BJ (cell line): ENCODE measurements at regions not wholly inside any gene's neighbourhood (a gene's known extent, or its start where the extent isn't known, plus 50 kb on each side); places are given as distances from the start of the nearest gene placed in this dataset.

Experiments
- CTCF ChIA-PET: fragments of 350-600 bp; formaldehyde crosslinking; extraction: SDS; loops from one replicate; lab custom pipeline; 2021; ENCODE audit warnings: antibody characterized with exemption, inconsistent platforms; lab: Yijun Ruan, JAX
- POLR2A ChIA-PET: fragments of 300-600 bp; sonication (Branson Sonifier 250); formaldehyde crosslinking; extraction: SDS; loops from one replicate; lab custom pipeline; 2021; ENCODE audit warnings: antibody characterized with exemption; lab: Charles Lee
- DNase-seq: peaks from one replicate; pipeline ENCODE4 v3.0.0-alpha.2; 2011; ENCODE audit warnings: low read depth
- H3K27me3 ChIP-seq: 2 replicates; pipeline ENCODE4 v1.6.0; 2011; ENCODE audit warnings: low read length; ENCODE audit not compliant: control insufficient read depth, insufficient read depth
- H3K36me3 ChIP-seq: 2 replicates; pipeline ENCODE4 v1.5.1; 2011; ENCODE audit warnings: low read length; ENCODE audit not compliant: control insufficient read depth, insufficient read depth
- H3K4me3 ChIP-seq: 2 replicates; pipeline ENCODE4 v1.5.1; 2011; ENCODE audit warnings: low read depth, mild to moderate bottlenecking, control low read depth, low read length
- TF ChIP-seq, protein P1 (sequence below): IDR thresholded peaks from 2 replicates; pipeline ENCODE4 v1.5.1; 2011; ENCODE audit warnings: low read depth, mild to moderate bottlenecking, control low read depth, inconsistent platforms, low read length, moderate library complexity; ENCODE audit not compliant: insufficient read depth

GRCh38 chr11:113602483-113602882 is 103.6 kb downstream of the TMPRSS5 start:
- ChIA-PET CTCF (interaction anchor here (1.4 kb wide), 1 partner anchor 11 kb away, joined by 6 read pairs; no protein-coding TSS in a partner anchor), POLR2A (no interaction called here)
- Histone ChIP-seq H3K36me3 (no peaks in the 10 kb centered on the region), H3K4me3 (no peak overlapping the region), H3K27me3 (0 out of 2 replicates have a peak, but pooled peaks cover 1% of the 10 kb centered on the region)
- no peak for DNase-seq
- TF ChIP-seq, protein P1, sequence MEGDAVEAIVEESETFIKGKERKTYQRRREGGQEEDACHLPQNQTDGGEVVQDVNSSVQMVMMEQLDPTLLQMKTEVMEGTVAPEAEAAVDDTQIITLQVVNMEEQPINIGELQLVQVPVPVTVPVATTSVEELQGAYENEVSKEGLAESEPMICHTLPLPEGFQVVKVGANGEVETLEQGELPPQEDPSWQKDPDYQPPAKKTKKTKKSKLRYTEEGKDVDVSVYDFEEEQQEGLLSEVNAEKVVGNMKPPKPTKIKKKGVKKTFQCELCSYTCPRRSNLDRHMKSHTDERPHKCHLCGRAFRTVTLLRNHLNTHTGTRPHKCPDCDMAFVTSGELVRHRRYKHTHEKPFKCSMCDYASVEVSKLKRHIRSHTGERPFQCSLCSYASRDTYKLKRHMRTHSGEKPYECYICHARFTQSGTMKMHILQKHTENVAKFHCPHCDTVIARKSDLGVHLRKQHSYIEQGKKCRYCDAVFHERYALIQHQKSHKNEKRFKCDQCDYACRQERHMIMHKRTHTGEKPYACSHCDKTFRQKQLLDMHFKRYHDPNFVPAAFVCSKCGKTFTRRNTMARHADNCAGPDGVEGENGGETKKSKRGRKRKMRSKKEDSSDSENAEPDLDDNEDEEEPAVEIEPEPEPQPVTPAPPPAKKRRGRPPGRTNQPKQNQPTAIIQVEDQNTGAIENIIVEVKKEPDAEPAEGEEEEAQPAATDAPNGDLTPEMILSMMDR: no peak

GRCh38 chr11:113596658-113597057 is 109.5 kb downstream of the TMPRSS5 start:
- H3K36me3 ChIP-seq: no peaks in the 10 kb centered on the region
- no peaks in the 10 kb centered on the region for H3K27me3 ChIP-seq
- POLR2A ChIA-PET: no interaction called here
- no peak overlapping the region for H3K4me3 ChIP-seq
- CTCF ChIA-PET: no interaction called here
- DNase-seq: no peak
- TF ChIP-seq, protein P1: no peak

DNA sequence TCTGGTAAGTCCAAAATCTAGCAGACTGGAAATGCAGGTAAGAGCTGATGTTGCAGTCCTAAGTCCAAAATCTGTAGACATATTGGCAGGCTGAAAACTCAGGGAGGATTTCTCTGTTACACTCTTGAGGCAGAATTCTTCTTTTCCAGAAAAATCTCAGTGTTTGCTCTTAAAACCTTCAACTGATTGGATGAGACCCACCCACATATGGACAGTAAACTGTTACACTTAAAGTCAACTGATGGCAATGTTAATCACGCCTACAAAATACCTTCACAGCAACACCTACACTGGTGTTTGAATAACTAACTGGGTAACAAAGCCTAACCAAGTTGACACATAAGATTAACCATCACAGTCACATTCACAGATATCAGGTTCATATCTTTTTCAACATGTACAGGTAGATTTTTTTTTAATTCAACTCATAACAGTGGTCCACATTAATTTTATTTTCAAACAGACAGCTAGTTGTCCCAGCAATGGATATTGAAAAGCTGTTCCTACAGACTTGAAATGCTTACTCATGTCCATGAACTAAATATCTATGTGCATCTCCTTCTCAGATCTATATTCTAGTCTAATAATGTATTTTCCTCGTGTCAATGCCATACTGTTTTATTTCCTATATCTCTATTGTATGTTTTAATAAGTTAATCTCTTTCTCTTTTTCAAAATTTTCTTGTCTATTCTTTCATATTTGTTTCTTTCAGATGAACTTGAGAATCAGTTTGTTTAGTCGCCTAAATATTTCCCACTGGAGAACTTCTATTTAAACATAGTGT is 110.1 kb downstream of the TMPRSS5 start:
- CTCF ChIA-PET: no interaction called here
- no peak overlapping the region for H3K4me3 ChIP-seq
- H3K36me3 ChIP-seq: no peaks in the 10 kb centered on the region
- peaks cover 1% of the 10 kb centered on the region; the same call in 1 of the 2 replicates for H3K27me3 ChIP-seq
- POLR2A ChIA-PET: no interaction called here
- TF ChIP-seq, protein P1: no peak
- DNase-seq: no peak

DNA sequence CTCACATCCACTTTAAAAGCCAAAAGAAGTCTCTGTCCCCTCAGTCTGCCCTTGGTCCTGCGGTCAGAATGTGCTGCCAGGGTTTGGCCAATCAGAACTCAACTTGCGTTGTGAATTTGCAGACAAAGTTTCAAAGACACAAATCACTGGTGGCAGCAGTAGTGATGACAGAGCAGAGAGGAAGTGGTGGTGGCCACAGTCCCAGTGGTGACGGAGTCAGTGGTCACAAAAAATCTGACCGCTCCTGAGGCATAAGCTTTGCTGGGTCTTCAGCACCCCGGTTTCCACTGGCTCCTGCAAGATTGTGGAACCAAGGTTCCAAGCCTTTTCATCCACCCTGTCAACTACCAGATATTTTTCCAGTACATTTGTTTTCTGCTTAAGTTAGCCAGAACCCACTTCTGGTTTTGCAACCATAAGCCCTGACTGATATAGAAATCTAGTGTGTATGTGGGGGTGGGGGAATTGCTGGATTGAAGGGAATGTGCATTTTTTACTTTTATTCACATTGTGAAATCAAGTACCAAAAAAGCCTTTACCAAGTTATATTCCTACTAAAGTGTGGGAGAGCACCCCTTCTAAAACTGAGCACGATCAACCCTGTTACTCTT is 112.3 kb downstream of the TMPRSS5 start:
- ChIA-PET CTCF (no interaction called here), POLR2A (interaction anchor here (0.6 kb wide), 1 partner anchor 42 kb away, joined by 3 read pairs; no protein-coding TSS in a partner anchor)
- Histone ChIP-seq H3K27me3 (peaks cover 2% of the 10 kb centered on the region; the same call in 1 of the 2 replicates), H3K36me3 (no peaks in the 10 kb centered on the region), H3K4me3 (no peak overlapping the region)
- no peak for DNase-seq
- TF ChIP-seq, protein P1: no peak

- H3K4me3 ChIP-seq: no peak overlapping the region
- POLR2A ChIA-PET: no interaction called here
- DNase-seq: no peak
- CTCF ChIA-PET: interaction anchor here (1.8 kb wide), 1 partner anchor 12 kb away, joined by 6 read pairs; no protein-coding TSS in a partner anchor
- peaks cover 2% of the 10 kb centered on the region; the same call in 1 of the 2 replicates for H3K27me3 ChIP-seq
- no peaks in the 10 kb centered on the region for H3K36me3 ChIP-seq
- TF ChIP-seq, protein P1: no peak
Measured at GRCh38 chr11:113591117-113591516, 115.0 kb downstream of the TMPRSS5 start.
